GM12891 (cell line): ENCODE measurements at regions not wholly inside any gene's neighbourhood (a gene's known extent, or its start where the extent isn't known, plus 50 kb on each side); places are given as distances from the start of the nearest gene placed in this dataset.

ENCODE experiments used
- PAX5 ChIP-seq: IDR thresholded peaks from 2 replicates; pipeline ENCODE4 v1.6.1; 2011; ENCODE audit warnings: low read length, moderate library complexity, mild to moderate bottlenecking; ENCODE audit not compliant: insufficient read depth, severe bottlenecking
- POLR2A ChIP-seq: IDR thresholded peaks from 2 replicates; pipeline ENCODE4 v1.6.1; 2011; ENCODE audit warnings: low read depth, low read length, control low read depth
- POLR2AphosphoS5 ChIP-seq: IDR thresholded peaks from 2 replicates; pipeline ENCODE4 v1.6.1; 2011; ENCODE audit warnings: low read depth, low read length, control low read depth
- POU2F2 ChIP-seq: IDR thresholded peaks from 2 replicates; pipeline ENCODE4 v1.6.1; 2011; ENCODE audit warnings: low read depth, mild to moderate bottlenecking, control low read depth, low read length, moderate library complexity
- SPI1 ChIP-seq: IDR thresholded peaks from 2 replicates; pipeline ENCODE4 v1.6.1; 2011; ENCODE audit warnings: low read depth, low read length, control low read depth
- TAF1 ChIP-seq: IDR thresholded peaks from 2 replicates; pipeline ENCODE4 v1.6.1; 2011; ENCODE audit warnings: low read depth, low read length, control low read depth

DNA sequence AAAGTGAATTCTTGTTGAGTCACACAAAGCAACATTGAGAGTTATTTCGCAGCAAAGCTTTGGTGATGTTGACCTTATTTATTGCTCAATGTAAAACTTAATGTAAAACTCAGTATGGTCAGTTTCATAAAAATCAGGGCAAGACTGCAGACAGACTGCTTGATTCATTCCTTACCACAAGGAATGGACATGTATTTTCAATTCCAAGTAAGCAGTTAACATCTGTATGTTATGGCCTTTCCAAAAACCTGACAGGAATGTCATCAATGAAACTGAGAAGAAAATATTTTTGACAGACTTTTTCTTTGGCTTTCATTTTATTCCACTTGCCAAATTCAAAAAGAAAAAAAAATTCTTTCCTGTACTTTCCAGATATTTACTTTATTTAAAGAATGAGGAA is 488.3 kb downstream of the ANKRD50 start:
- no peak for TF ChIP-seq POLR2AphosphoS5
- no peak for TF ChIP-seq TAF1
- no peak for TF ChIP-seq POLR2A
- no peak for TF ChIP-seq POU2F2
- TF ChIP-seq PAX5 = no peak
- TF ChIP-seq SPI1 = no peak
